ENCODE measurements at regions not wholly inside any gene's neighbourhood (a gene's known extent, or its start where the extent isn't known, plus 50 kb on each side); places are given as distances from the start of the nearest gene placed in this dataset.

DNA sequence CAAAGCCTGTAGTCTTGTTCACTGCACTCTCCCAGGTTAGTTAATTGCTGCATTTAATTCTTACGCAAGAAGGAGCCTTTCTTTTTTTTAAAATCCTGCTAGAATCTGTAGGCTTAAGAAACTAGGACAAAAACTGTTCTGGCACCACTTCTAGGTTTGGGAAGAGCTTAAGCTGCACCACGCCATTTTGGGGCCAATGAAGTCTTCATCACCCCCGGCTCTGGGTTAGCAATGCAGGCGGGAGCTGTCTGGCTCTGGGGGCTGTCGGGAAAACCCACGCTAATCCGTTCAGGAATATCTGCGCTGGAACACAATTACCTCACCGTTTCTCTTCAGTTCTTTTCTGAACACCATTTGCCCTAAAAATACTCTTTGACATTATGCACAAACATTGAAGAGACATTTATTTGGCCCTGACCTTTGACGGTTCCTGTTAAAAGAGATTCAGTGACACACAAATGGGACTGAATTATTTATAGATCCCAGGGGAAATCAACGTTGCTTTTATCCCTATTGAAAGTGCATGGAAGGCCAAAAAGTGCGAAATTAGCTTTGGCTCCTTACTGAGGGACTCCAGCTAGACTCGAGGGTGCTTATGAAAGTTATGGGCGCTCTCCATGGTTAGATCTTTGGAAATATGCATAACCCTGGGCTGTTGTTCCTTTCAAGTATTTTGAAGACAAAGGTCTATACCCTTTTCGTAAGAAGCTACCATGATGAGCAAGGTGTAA, 249.2 kb downstream of the HAPSTR1 start:
- TF ChIP-seq, protein P1, sequence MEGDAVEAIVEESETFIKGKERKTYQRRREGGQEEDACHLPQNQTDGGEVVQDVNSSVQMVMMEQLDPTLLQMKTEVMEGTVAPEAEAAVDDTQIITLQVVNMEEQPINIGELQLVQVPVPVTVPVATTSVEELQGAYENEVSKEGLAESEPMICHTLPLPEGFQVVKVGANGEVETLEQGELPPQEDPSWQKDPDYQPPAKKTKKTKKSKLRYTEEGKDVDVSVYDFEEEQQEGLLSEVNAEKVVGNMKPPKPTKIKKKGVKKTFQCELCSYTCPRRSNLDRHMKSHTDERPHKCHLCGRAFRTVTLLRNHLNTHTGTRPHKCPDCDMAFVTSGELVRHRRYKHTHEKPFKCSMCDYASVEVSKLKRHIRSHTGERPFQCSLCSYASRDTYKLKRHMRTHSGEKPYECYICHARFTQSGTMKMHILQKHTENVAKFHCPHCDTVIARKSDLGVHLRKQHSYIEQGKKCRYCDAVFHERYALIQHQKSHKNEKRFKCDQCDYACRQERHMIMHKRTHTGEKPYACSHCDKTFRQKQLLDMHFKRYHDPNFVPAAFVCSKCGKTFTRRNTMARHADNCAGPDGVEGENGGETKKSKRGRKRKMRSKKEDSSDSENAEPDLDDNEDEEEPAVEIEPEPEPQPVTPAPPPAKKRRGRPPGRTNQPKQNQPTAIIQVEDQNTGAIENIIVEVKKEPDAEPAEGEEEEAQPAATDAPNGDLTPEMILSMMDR (IDR thresholded peaks at IDR 0.05; ENCODE audit: insufficient read depth, low read length): no peak
- TF ChIP-seq, protein P2, sequence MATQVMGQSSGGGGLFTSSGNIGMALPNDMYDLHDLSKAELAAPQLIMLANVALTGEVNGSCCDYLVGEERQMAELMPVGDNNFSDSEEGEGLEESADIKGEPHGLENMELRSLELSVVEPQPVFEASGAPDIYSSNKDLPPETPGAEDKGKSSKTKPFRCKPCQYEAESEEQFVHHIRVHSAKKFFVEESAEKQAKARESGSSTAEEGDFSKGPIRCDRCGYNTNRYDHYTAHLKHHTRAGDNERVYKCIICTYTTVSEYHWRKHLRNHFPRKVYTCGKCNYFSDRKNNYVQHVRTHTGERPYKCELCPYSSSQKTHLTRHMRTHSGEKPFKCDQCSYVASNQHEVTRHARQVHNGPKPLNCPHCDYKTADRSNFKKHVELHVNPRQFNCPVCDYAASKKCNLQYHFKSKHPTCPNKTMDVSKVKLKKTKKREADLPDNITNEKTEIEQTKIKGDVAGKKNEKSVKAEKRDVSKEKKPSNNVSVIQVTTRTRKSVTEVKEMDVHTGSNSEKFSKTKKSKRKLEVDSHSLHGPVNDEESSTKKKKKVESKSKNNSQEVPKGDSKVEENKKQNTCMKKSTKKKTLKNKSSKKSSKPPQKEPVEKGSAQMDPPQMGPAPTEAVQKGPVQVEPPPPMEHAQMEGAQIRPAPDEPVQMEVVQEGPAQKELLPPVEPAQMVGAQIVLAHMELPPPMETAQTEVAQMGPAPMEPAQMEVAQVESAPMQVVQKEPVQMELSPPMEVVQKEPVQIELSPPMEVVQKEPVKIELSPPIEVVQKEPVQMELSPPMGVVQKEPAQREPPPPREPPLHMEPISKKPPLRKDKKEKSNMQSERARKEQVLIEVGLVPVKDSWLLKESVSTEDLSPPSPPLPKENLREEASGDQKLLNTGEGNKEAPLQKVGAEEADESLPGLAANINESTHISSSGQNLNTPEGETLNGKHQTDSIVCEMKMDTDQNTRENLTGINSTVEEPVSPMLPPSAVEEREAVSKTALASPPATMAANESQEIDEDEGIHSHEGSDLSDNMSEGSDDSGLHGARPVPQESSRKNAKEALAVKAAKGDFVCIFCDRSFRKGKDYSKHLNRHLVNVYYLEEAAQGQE (IDR thresholded peaks at IDR 0.05; ENCODE audit: insufficient replicate concordance, low read depth): no peak
